Esophagus squamous epithelium (tissue), 4 donors: ENCODE measurements at regions not wholly inside any gene's neighbourhood (a gene's known extent, or its start where the extent isn't known, plus 50 kb on each side); places are given as distances from the start of the nearest gene placed in this dataset.

Experiments used
- POLR2A ChIP-seq, 4 donors: fragments of 450-650 bp; IDR thresholded peaks; one replicate each; pipeline ENCODE4 v1.6.1; 2017; ENCODE audit warnings: antibody characterized with exemption in 4 of 4, mild to moderate bottlenecking in 4 of 4, moderate library complexity in 3 of 4
- TF ChIP-seq, protein P1 (sequence below), 6 experiments: fragments of 450-650 bp in 4 of 6; fragments of 200-600 bp in 2 of 6; sonication (generic) in 2 of 6; IDR thresholded peaks; one replicate each; pipeline ENCODE4 v1.5.1; 2016 to 2019; ENCODE audit warnings: antibody characterized with exemption in 6 of 6, mild to moderate bottlenecking in 4 of 6, moderate library complexity in 4 of 6

DNA sequence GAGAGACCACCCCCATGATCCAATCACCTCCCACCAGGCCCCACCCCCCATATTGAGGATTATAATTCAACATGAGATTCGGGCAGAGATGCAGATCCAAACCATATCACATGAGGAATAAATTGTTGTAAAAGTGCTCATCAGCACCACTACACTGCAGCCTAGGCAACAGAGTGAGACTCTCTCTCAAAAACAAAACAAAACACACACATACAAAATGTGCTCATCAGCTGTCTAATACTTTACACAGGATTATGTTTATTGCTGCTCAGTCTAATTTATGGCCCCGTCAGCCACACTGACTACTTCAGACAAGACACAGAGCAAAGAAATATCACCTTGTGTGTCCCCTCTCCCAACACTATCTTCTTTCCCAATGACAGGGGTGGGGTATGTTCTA, 72.9 kb upstream of the PPM1J start:
- TF ChIP-seq, protein P1, sequence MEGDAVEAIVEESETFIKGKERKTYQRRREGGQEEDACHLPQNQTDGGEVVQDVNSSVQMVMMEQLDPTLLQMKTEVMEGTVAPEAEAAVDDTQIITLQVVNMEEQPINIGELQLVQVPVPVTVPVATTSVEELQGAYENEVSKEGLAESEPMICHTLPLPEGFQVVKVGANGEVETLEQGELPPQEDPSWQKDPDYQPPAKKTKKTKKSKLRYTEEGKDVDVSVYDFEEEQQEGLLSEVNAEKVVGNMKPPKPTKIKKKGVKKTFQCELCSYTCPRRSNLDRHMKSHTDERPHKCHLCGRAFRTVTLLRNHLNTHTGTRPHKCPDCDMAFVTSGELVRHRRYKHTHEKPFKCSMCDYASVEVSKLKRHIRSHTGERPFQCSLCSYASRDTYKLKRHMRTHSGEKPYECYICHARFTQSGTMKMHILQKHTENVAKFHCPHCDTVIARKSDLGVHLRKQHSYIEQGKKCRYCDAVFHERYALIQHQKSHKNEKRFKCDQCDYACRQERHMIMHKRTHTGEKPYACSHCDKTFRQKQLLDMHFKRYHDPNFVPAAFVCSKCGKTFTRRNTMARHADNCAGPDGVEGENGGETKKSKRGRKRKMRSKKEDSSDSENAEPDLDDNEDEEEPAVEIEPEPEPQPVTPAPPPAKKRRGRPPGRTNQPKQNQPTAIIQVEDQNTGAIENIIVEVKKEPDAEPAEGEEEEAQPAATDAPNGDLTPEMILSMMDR (IDR thresholded peaks at IDR 0.05), result no peak
- TF ChIP-seq POLR2A (IDR thresholded peaks at IDR 0.05), result no peak
